ENCODE measurements at regions not wholly inside any gene's neighbourhood (a gene's known extent, or its start where the extent isn't known, plus 50 kb on each side); places are given as distances from the start of the nearest gene placed in this dataset.

DNA sequence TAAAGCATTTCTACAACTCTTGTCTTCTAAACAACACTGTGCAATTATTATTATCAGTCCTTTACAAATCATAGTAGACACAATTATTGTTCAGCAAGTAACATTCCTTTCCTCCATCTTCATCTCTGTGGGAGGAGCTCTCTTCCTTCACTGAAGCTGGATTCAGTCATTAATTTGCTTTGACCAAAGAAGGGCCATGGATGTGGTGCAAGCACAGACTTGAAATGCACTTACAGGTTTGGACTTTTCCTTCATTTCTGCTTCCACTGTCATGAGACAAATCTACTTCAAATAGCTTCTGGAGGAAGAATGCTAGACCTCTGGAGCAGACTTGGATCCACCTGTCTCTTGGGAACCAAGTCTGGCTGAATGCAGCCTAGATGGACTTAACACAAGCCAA is 336.6 kb upstream of the SLITRK6 start:
- no peak for DNase-seq
- Histone ChIP-seq H3K27me3 (no peaks in the 10 kb centered on the region), H3K4me3 (replicated peaks in 1 of 3) (no peak overlapping the region), H3K27ac (no peak overlapping the region), H3K4me1 (no peaks in the 10 kb centered on the region), H3K9me3 (no peaks in the 10 kb centered on the region), H3K36me3 (no peaks in the 10 kb centered on the region)
- intact Hi-C loops (cut with DNase I) = no loop called here
- TF ChIP-seq POLR2A (IDR thresholded peaks at IDR 0.05) = no peak
- TF ChIP-seq, protein P1, sequence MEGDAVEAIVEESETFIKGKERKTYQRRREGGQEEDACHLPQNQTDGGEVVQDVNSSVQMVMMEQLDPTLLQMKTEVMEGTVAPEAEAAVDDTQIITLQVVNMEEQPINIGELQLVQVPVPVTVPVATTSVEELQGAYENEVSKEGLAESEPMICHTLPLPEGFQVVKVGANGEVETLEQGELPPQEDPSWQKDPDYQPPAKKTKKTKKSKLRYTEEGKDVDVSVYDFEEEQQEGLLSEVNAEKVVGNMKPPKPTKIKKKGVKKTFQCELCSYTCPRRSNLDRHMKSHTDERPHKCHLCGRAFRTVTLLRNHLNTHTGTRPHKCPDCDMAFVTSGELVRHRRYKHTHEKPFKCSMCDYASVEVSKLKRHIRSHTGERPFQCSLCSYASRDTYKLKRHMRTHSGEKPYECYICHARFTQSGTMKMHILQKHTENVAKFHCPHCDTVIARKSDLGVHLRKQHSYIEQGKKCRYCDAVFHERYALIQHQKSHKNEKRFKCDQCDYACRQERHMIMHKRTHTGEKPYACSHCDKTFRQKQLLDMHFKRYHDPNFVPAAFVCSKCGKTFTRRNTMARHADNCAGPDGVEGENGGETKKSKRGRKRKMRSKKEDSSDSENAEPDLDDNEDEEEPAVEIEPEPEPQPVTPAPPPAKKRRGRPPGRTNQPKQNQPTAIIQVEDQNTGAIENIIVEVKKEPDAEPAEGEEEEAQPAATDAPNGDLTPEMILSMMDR (IDR thresholded peaks at IDR 0.05) = no peak

DNA sequence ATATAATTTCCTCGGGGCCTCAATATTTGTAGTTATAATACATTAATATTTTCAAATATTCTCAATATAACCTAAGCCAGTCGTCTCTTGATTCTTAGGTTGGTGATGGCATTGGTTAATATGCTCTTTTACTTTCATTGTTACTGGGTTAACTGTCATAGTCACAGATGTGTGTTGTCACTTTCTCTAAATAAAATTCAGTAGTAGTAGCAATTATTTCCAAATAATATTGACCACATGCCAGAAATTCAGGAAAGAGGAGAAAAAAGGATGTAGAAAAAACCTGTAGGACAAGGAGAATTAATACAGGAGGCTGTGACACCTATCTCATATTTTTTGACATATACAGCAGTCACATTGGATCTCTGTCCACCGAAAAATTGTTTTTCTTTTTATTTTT is 322.7 kb upstream of the SLITRK6 start:
- Histone ChIP-seq H3K4me3 (replicated peaks in 1 of 3) (no peak overlapping the region), H3K4me1 (no peaks in the 10 kb centered on the region), H3K36me3 (no peaks in the 10 kb centered on the region), H3K9me3 (no peaks in the 10 kb centered on the region), H3K27ac (no peak overlapping the region), H3K27me3 (no peaks in the 10 kb centered on the region)
- intact Hi-C loops (cut with DNase I) = no loop called here
- WGBS, 2 donors = 84% methylated on average over 3 of the region's 3 CpGs
- no peak for TF ChIP-seq POLR2A (IDR thresholded peaks at IDR 0.05)
- TF ChIP-seq, protein P1 (IDR thresholded peaks at IDR 0.05) = no peak
- DNase-seq = no peak

DNA sequence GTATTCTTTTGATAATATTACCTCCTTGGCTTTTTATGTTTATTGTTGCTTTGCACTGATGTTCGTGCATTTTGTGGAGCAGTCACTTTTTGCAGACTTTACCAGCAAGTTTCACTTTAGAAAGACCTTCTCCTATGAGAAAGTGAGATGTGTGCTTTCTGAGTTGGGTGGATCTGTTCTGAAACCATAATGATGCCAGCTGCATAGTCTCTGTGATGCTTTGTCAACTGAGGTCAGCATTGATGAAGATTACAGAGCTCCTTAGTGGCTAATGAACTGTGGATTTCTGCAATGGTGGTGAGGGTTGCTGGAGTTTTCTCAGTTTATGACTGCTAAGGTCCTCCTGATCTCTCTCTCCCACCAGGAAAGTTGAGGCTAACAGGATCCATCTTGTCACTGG is 309.9 kb upstream of the SLITRK6 start:
- Histone ChIP-seq H3K4me3 (replicated peaks in 1 of 3) (no peak overlapping the region), H3K27me3 (no peaks in the 10 kb centered on the region), H3K9me3 (no peaks in the 10 kb centered on the region), H3K27ac (no peak overlapping the region), H3K4me1 (no peaks in the 10 kb centered on the region), H3K36me3 (no peaks in the 10 kb centered on the region)
- no peak for DNase-seq
- intact Hi-C loops (cut with DNase I) = no loop called here
- no peak for TF ChIP-seq POLR2A (IDR thresholded peaks at IDR 0.05)
- TF ChIP-seq, protein P1 (IDR thresholded peaks at IDR 0.05) = no peak
- 78 to 92% methylated on average over 1 of the region's 1 CpG for WGBS, 2 donors

DNA sequence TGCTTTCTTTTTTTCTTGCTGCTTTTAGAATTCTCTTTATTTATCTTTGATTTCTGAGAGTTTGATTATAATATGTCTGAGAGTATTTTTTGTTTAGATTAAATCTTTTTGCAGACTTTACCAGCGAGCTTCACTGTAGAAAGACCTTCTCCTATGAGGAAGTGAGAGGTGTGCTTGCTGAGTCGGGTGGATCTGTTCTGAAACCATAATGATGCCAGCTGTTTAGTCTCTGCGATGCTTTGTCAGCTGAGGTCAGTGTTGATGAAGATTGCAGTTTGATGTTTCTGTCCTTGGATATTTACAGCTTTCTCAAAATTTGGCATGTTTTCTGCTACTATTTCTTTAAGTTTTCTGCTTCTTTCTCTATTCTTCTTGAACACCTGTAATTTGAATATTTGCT is 309.1 kb upstream of the SLITRK6 start:
- WGBS, 2 donors = 83 to 87% methylated on average over 3 of the region's 3 CpGs
- no peak for DNase-seq
- Histone ChIP-seq H3K4me1 (no peaks in the 10 kb centered on the region), H3K27me3 (no peaks in the 10 kb centered on the region), H3K36me3 (no peaks in the 10 kb centered on the region), H3K4me3 (replicated peaks in 1 of 3) (no peak overlapping the region), H3K9me3 (no peaks in the 10 kb centered on the region), H3K27ac (no peak overlapping the region)
- TF ChIP-seq, protein P1 (IDR thresholded peaks at IDR 0.05) = no peak
- TF ChIP-seq POLR2A (IDR thresholded peaks at IDR 0.05) = no peak
- intact Hi-C loops (cut with DNase I) = no loop called here

DNA sequence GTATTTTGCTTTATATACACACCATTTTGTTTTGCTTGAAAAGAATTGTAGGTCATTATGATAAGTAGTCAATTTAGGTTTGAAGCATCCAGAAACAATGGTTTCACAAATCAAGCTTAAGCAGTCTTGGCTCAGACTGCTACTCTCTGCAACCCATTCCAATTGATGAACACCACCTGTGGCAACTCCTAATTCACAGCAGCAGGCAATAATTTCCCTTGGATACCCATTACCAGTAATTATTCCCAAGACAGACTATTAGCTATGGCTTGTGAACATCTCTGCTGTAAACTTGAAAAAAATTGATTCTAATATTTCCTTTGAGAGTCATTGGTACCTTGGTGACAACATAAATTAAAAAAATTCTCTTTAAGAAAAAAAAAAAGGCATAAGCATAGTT is 299.3 kb upstream of the SLITRK6 start:
- H3K9me3 ChIP-seq = no peaks in the 10 kb centered on the region
- no peak overlapping the region for H3K4me3 ChIP-seq (replicated peaks in 1 of 3)
- intact Hi-C loops (cut with DNase I) = no loop called here
- DNase-seq = no peak
- no peaks in the 10 kb centered on the region for H3K27me3 ChIP-seq
- TF ChIP-seq, protein P1 (IDR thresholded peaks at IDR 0.05) = no peak
- TF ChIP-seq POLR2A (IDR thresholded peaks at IDR 0.05) = no peak
- H3K4me1 ChIP-seq = no peaks in the 10 kb centered on the region
- H3K27ac ChIP-seq = no peak overlapping the region
- no peaks in the 10 kb centered on the region for H3K36me3 ChIP-seq

Data from thyroid gland (tissue), 4 donors.